ENCODE measurements at regions not wholly inside any gene's neighbourhood (a gene's known extent, or its start where the extent isn't known, plus 50 kb on each side); places are given as distances from the start of the nearest gene placed in this dataset.

DNA sequence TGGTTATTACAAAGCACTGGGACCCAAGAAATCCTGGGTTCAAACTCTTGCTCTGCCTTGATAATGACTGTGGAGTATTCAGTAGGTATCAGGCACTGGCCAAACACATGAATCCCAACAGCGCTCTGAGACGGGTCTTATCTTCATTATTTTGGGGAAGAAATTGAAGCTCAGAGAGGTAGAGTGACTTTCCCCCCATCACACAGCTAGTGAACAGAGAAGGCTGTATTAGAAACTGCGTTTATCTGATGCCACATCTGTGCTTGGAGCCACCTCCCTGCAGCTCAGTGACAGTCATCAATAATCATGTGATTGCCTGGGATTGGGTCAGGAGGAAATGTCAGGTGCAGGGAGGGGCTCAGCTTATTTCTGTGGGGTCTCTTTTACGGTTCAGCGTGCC, 225.4 kb upstream of the LHX5 start:
- TF ChIP-seq, protein P1, sequence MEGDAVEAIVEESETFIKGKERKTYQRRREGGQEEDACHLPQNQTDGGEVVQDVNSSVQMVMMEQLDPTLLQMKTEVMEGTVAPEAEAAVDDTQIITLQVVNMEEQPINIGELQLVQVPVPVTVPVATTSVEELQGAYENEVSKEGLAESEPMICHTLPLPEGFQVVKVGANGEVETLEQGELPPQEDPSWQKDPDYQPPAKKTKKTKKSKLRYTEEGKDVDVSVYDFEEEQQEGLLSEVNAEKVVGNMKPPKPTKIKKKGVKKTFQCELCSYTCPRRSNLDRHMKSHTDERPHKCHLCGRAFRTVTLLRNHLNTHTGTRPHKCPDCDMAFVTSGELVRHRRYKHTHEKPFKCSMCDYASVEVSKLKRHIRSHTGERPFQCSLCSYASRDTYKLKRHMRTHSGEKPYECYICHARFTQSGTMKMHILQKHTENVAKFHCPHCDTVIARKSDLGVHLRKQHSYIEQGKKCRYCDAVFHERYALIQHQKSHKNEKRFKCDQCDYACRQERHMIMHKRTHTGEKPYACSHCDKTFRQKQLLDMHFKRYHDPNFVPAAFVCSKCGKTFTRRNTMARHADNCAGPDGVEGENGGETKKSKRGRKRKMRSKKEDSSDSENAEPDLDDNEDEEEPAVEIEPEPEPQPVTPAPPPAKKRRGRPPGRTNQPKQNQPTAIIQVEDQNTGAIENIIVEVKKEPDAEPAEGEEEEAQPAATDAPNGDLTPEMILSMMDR (IDR thresholded peaks at IDR 0.05; ENCODE audit: low read length), result no peak
- TF ChIP-seq EZH2 (IDR thresholded peaks at IDR 0.05; ENCODE audit: borderline replicate concordance, low read length), result no peak
